HepG2 (cell line): ENCODE measurements at regions not wholly inside any gene's neighbourhood (a gene's known extent, or its start where the extent isn't known, plus 50 kb on each side); places are given as distances from the start of the nearest gene placed in this dataset.

Experiments
- ATAC-seq: fragments of 200-7000 bp; cut with Tn5 transposase; 3 replicates; pipeline ENCODE4 v1.9.1; 2020; ENCODE audit warnings: mild to moderate bottlenecking, moderate library complexity
- BruUV-seq: library from RNA; stranded (reverse); fragments of 400-500 nt; replicated peaks from 2 replicates; lab custom pipeline; 2021; lab: Mats Ljungman, UMichigan
- CTCF ChIA-PET: fragments of 300-600 bp; formaldehyde crosslinking; extraction: SDS; loops from one replicate; lab custom pipeline; 2021; ENCODE audit warnings: low total read pairs, inconsistent platforms, low intra/inter-chr PET ratio; lab: Yijun Ruan, JAX
- POLR2A ChIA-PET: fragments of 350-600 bp; sonication (Branson Sonifier 250); formaldehyde crosslinking; loops from one replicate; lab custom pipeline; 2020; ENCODE audit warnings: antibody characterized with exemption, inconsistent platforms; lab: Yijun Ruan, JAX
- DNase-seq: peaks from one replicate; pipeline ENCODE4 v3.0.0-alpha.2; 2015; ENCODE audit warnings: low spot score
- FAIRE-seq: peaks from 3 replicates; lab custom pipeline; 2011; peaks lifted over from hg19 to GRCh38; lab: Jason Lieb, UNC
- H2AFZ ChIP-seq: one replicate; pipeline ENCODE4 v1.6.1; 2011; ENCODE audit warnings: low read length, inconsistent platforms
- H3K27ac ChIP-seq: fragments of 300-600 bp; 3 replicates; pipeline ENCODE4 v1.8.0; 2011; ENCODE audit warnings: mixed run types, mild to moderate bottlenecking, mixed read lengths, low read length, inconsistent platforms; ENCODE audit not compliant: insufficient read depth; ENCODE audit errors: extremely low read length
- H3K27me3 ChIP-seq, 2 experiments: fragments of 200-600 bp in 1 of 2; 2 replicates in 1 of 2; 3 replicates in 1 of 2; pipeline versions ENCODE4 v1.6.0 to v1.8.0; 2011; ENCODE audit warnings: low read length in 2 of 2, mild to moderate bottlenecking in 2 of 2, moderate library complexity in 2 of 2, inconsistent platforms in 1 of 2; ENCODE audit not compliant: insufficient read depth in 2 of 2, control insufficient read depth in 1 of 2
- H3K36me3 ChIP-seq, 2 experiments: fragments of 200-600 bp in 1 of 2; replicated peaks in 1 of 2; 2 replicates in 1 of 2; 3 replicates in 1 of 2; pipeline versions ENCODE4 v1.5.1 to v1.8.0; 2011; ENCODE audit warnings: low read length in 2 of 2, inconsistent platforms in 1 of 2; ENCODE audit not compliant: insufficient read depth in 2 of 2, control insufficient read depth in 1 of 2
- H3K4me1 ChIP-seq: 2 replicates; pipeline ENCODE4 v1.5.1; 2012; ENCODE audit warnings: low read length, inconsistent platforms; ENCODE audit not compliant: insufficient read depth
- H3K4me2 ChIP-seq: 2 replicates; pipeline ENCODE4 v1.6.0; 2011; ENCODE audit warnings: low read depth, low read length, inconsistent platforms
- H3K4me3 ChIP-seq, 3 experiments: fragments of 200-600 bp in 1 of 3; sonication (generic), shearing (Covaris generic) in 1 of 3; replicated peaks in 1 of 3; 2 replicates each; pipeline ENCODE4 v1.5.1; 2011 to 2016; ENCODE audit warnings: low read length in 3 of 3, inconsistent platforms in 2 of 3, low read depth in 2 of 3, mild to moderate bottlenecking in 2 of 3, control low read depth in 1 of 3, mixed read lengths in 1 of 3; ENCODE audit not compliant: insufficient read depth in 1 of 3
- H3K79me2 ChIP-seq: one replicate; pipeline ENCODE4 v1.6.1; 2011; ENCODE audit warnings: low read length, inconsistent platforms; ENCODE audit not compliant: insufficient read depth
- H3K9ac ChIP-seq: 2 replicates; pipeline ENCODE4 v1.6.0; 2011; ENCODE audit warnings: mild to moderate bottlenecking, low read depth, low read length, inconsistent platforms; ENCODE audit not compliant: insufficient read depth
- H3K9me3 ChIP-seq: 2 replicates; pipeline ENCODE4 v1.5.1; 2012; ENCODE audit warnings: mild to moderate bottlenecking, low read length
- H4K20me1 ChIP-seq: 2 replicates; pipeline ENCODE4 v1.6.0; 2011; ENCODE audit warnings: inconsistent platforms, mild to moderate bottlenecking, low read length, moderate library complexity; ENCODE audit not compliant: insufficient read depth
- BHLHE40 ChIP-seq: IDR thresholded peaks from 2 replicates; pipeline ENCODE4 v1.6.1; 2011; ENCODE audit warnings: low read length, improper control_type of control experiment
- CREB3 ChIP-seq: sonication (generic); formaldehyde crosslinking; IDR thresholded peaks from 2 replicates; pipeline ENCODE4 v1.5.0; 2020; ENCODE audit warnings: missing genetic modification reagents
- GTF2F1 ChIP-seq: fragments of 150-350 bp; IDR thresholded peaks from 2 replicates; pipeline ENCODE4 v1.6.1; 2014; ENCODE audit warnings: low read length
- HNF1A ChIP-seq, 2 experiments: sonication (generic) in 1 of 2; formaldehyde crosslinking in 1 of 2; IDR thresholded peaks; 2 replicates each; pipeline versions ENCODE4 v1.4.0 to v1.6.1; 2016 to 2020; ENCODE audit warnings: borderline replicate concordance in 1 of 2, low read depth in 1 of 2, mild to moderate bottlenecking in 1 of 2, missing genetic modification reagents in 1 of 2
- KLF15 ChIP-seq: sonication (generic); formaldehyde crosslinking; IDR thresholded peaks from 2 replicates; pipeline ENCODE4 v1.8.1; 2023; ENCODE audit warnings: borderline replicate concordance, mild to moderate bottlenecking, inconsistent platforms, missing genetic modification reagents, mixed read lengths
- NFKBIZ ChIP-seq: IDR thresholded peaks from 2 replicates; pipeline ENCODE4 v1.6.1; 2018; ENCODE audit warnings: missing genetic modification reagents, missing compliant biosample characterization
- NR2F2 ChIP-seq: IDR thresholded peaks from 2 replicates; pipeline ENCODE4 v1.6.1; 2012; ENCODE audit warnings: low read depth, inconsistent platforms, borderline replicate concordance
- PPARG ChIP-seq: conservative IDR thresholded peaks from 2 replicates; pipeline ENCODE4 v1.6.1; 2016; ENCODE audit warnings: missing biosample characterization, missing genetic modification reagents
- SALL1 ChIP-seq: sonication (generic); formaldehyde crosslinking; IDR thresholded peaks from 2 replicates; pipeline ENCODE4 v1.8.0; 2022; ENCODE audit warnings: mild to moderate bottlenecking, missing genetic modification reagents
- U2AF2 ChIP-seq: fragments of 200-400 bp; formaldehyde crosslinking; IDR thresholded peaks from 2 replicates; pipeline ENCODE4 v1.6.1; 2017; ENCODE audit warnings: low read depth, mild to moderate bottlenecking, low read length
- ZFP62 ChIP-seq: sonication (generic); formaldehyde crosslinking; IDR thresholded peaks from 2 replicates; pipeline ENCODE4 v1.4.0; 2020; ENCODE audit warnings: missing genetic modification reagents
- ZNF329 ChIP-seq: sonication (generic); formaldehyde crosslinking; IDR thresholded peaks from 2 replicates; pipeline ENCODE4 v1.9.0; 2021; ENCODE audit warnings: low read depth, mild to moderate bottlenecking, missing genetic modification reagents
- ZNF335 ChIP-seq: sonication (generic); formaldehyde crosslinking; IDR thresholded peaks from 2 replicates; pipeline ENCODE4 v1.4.0; 2020; ENCODE audit warnings: missing genetic modification reagents
- ZNF354B ChIP-seq: sonication (generic); formaldehyde crosslinking; IDR thresholded peaks from 2 replicates; pipeline ENCODE4 v1.8.0; 2022; ENCODE audit warnings: mild to moderate bottlenecking, missing genetic modification reagents
- ZNF572 ChIP-seq: sonication (generic); formaldehyde crosslinking; IDR thresholded peaks from 2 replicates; pipeline ENCODE4 v1.5.1; 2020; ENCODE audit warnings: mild to moderate bottlenecking, missing genetic modification reagents
- WGBS: methylation state at CpG from one replicate; pipeline ENCODE4 v1.1.6; 2017; ENCODE audit warnings: low lambda C conversion rate; 5-methylcytosine and 5-hydroxymethylcytosine counted together
- in situ Hi-C: cut with HindIII; loops from 2 replicates; pipeline ENCODE4 v1.10.0; 2017; ENCODE audit warnings: low pct_unique_long_range_greater_than_20kb; ENCODE audit not compliant: extremely low pct_ligation_motif_present
- intact Hi-C: fragments of 100-400 bp; cut with micrococcal nuclease; formaldehyde crosslinking; loops from one replicate; pipeline ENCODE4 v1.10.0; 2022; ENCODE audit not compliant: unreplicated experiment

GRCh38 chr1:229808272-229808671 lies 182.2 kb downstream of the URB2 start:
- intact Hi-C loops (no loop called here), in situ Hi-C loops (no loop called here)
- BruUV-seq, result no TSS peak
- no peaks in the 10 kb centered on the region for H3K4me1 ChIP-seq
- ChIA-PET POLR2A (no interaction called here), CTCF (no interaction called here)
- no peaks in the 10 kb centered on the region for H4K20me1 ChIP-seq
- no peak overlapping the region for H3K27ac ChIP-seq
- DNase-seq, result no peak
- no peaks in the 10 kb centered on the region for H3K36me3 ChIP-seq
- TF ChIP-seq ZNF572 (CRISPR knock-in tag) (no peak), BHLHE40 (no peak), NR2F2 (no peak)
- ATAC-seq, result no peak
- no peaks in the 10 kb centered on the region for H3K79me2 ChIP-seq
- 30% methylated on average over 2 of the region's 2 CpGs for WGBS
- no peaks in the 10 kb centered on the region for H3K27me3 ChIP-seq
- H3K4me3 ChIP-seq, result no peak overlapping the region
- no peak overlapping the region for H2AFZ ChIP-seq
- FAIRE-seq, result no peak
- H3K9ac ChIP-seq, result no peak overlapping the region
- no peak overlapping the region for H3K4me2 ChIP-seq
- H3K9me3 ChIP-seq, result peaks cover 38% of the 10 kb centered on the region

- no peak overlapping the region for H3K9ac ChIP-seq
- TF ChIP-seq HNF1A (IDR thresholded peaks at IDR 0.05; ENCODE audit: low read depth), result no peak
- no peak for TF ChIP-seq HNF1A (CRISPR knock-in tag; IDR thresholded peaks at IDR 0.05; ENCODE audit: borderline replicate concordance)
- TF ChIP-seq ZNF354B (CRISPR knock-in tag), result no peak
- no peak for TF ChIP-seq GTF2F1
- no peak for TF ChIP-seq ZNF329
- TF ChIP-seq PPARG (CRISPR knock-in tag), result no peak
- TF ChIP-seq KLF15 (CRISPR knock-in tag), result no peak
- TF ChIP-seq SALL1 (CRISPR knock-in tag), result no peak
- no peak for TF ChIP-seq ZNF335 (CRISPR knock-in tag)
- TF ChIP-seq U2AF2, result no peak
- no peak for TF ChIP-seq NFKBIZ
- no peak for TF ChIP-seq ZFP62 (CRISPR knock-in tag)
- no peak for TF ChIP-seq CREB3 (CRISPR knock-in tag)
- TF ChIP-seq, all 625 proteins: peak for 0
- intact Hi-C loops, result no loop called here
- Histone ChIP-seq H3K79me2 (no peaks in the 10 kb centered on the region), H4K20me1 (no peaks in the 10 kb centered on the region), H3K27ac (no peak overlapping the region), H3K4me3 (no peak overlapping the region), H3K27me3 (0 out of 5 replicates have a peak, but pooled peaks cover 0 to 1% of the 10 kb centered on the region in 2 experiments), H2AFZ (no peak overlapping the region), H3K4me2 (no peak overlapping the region), H3K4me1 (no peaks in the 10 kb centered on the region), H3K9me3 (peaks cover 28% of the 10 kb centered on the region), H3K36me3 (no peaks in the 10 kb centered on the region)
- FAIRE-seq (no peak), DNase-seq (no peak), ATAC-seq (no peak)
- CTCF ChIA-PET, result no interaction called here
- BruUV-seq, result no TSS peak
- 3% methylated on average over 1 of the region's 1 CpG for WGBS
- in situ Hi-C loops, result no loop called here
- POLR2A ChIA-PET, result no interaction called here
Observed at GRCh38 chr1:229810140-229810539, 184.1 kb downstream of the URB2 start.
